ENCODE measurements at regions not wholly inside any gene's neighbourhood (a gene's known extent, or its start where the extent isn't known, plus 50 kb on each side); places are given as distances from the start of the nearest gene placed in this dataset.

DNA sequence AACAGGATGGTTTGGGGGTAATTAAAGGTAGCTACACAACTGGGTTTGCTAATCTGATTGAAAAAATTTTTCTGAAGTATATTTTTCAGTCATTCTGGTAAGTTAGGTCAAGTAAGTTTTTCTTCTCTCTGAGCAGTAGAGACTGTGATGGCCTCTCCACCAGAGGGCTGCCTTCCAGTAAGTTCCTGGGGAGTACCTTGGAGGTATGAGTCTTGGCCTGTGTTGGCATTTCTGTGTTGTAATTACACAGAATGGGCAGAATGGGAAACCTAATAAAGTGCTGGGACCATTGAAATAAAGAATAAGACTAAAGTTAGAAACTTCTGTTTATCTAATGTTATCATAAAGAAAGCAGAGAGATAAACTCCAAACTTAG, 430.8 kb downstream of the ARHGEF28 start:
- peak; percentile 70 for ATAC-seq
- no peaks in the 10 kb centered on the region for H3K36me3 ChIP-seq (ENCODE audit: low read depth)
- peak in 2 of 3 donors; percentile 40 to 60 for DNase-seq
- H3K4me1 ChIP-seq (ENCODE audit: low read depth) = no peaks in the 10 kb centered on the region
- TF ChIP-seq, protein P1, sequence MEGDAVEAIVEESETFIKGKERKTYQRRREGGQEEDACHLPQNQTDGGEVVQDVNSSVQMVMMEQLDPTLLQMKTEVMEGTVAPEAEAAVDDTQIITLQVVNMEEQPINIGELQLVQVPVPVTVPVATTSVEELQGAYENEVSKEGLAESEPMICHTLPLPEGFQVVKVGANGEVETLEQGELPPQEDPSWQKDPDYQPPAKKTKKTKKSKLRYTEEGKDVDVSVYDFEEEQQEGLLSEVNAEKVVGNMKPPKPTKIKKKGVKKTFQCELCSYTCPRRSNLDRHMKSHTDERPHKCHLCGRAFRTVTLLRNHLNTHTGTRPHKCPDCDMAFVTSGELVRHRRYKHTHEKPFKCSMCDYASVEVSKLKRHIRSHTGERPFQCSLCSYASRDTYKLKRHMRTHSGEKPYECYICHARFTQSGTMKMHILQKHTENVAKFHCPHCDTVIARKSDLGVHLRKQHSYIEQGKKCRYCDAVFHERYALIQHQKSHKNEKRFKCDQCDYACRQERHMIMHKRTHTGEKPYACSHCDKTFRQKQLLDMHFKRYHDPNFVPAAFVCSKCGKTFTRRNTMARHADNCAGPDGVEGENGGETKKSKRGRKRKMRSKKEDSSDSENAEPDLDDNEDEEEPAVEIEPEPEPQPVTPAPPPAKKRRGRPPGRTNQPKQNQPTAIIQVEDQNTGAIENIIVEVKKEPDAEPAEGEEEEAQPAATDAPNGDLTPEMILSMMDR (IDR thresholded peaks at IDR 0.05) = no peak
- H3K9me3 ChIP-seq = no peaks in the 10 kb centered on the region
- intact Hi-C loops (cut with DNase I, micrococcal nuclease) = no loop called here
- H3K4me3 ChIP-seq = no peak overlapping the region

DNA sequence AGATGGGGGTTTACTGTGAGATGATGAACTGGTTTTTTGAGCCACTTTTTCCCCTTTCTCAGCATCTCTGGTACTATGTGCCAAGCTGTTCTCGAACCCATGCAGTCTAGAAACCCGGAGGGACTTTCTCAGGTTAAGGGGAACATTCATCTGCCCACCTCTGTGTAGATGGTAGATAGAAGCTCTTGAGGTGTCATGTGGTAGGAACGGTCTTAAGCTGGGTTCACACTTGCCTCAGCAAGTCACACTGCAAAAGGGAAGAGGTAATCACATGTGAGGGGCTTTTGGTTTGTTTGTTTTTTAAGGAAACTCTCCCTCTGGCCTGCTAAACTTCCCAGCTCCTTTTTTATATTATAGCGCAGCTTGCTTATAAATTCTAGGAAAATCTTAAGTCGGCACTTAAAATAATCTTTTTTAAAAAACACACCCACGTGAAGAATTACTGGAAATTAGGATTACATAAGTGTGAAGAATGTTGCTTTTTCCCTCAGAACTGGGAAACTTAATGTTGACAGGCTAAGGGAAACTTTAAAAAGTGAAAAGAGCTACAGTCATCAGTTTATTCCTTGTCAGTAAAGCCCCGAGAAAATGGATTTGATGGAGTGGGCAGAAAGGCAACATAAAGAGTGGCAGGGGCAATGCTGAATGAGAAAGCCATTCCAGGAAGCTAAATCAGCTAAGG, 430.3 kb downstream of the ARHGEF28 start:
- ATAC-seq = no peak
- Histone ChIP-seq H3K4me1 (ENCODE audit: low read depth) (no peaks in the 10 kb centered on the region), H3K9me3 (no peaks in the 10 kb centered on the region), H3K4me3 (no peak overlapping the region), H3K36me3 (ENCODE audit: low read depth) (no peaks in the 10 kb centered on the region)
- intact Hi-C loops (cut with DNase I, micrococcal nuclease) = no loop called here
- TF ChIP-seq, protein P1 (IDR thresholded peaks at IDR 0.05) = no peak
- no peak for DNase-seq

DNA sequence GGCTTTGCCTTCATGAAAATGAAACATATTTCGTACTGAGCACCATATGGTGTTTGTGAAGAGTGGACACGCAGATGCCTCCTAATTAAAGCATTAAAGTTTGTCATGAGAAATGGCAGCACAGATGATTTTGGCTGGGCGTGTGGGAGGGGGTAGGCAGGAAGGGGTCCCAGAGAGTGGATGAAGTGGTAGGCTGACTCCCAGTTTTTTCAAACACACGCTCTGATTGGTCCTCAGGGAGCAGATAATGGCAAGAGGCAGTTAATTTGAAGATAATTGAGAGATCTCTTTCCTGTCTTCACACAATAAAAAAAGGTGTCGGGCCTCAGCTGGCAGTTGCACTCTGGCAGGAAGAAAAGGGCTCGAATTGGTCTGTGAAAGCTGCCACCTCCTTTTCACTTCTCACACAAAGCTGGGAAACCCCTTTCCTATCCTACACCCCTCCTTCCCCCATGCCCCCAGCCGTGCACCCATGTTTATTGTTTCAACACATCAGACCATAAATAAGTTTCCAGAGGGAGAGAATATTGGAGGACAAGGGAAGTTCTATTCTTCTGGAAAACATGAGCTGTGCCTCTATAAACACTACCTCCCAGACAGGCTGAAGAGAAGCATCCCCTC, 429.6 kb downstream of the ARHGEF28 start:
- TF ChIP-seq, protein P1 (IDR thresholded peaks at IDR 0.05) = no peak
- no peak for ATAC-seq
- no peaks in the 10 kb centered on the region for H3K36me3 ChIP-seq (ENCODE audit: low read depth)
- no peak overlapping the region for H3K4me3 ChIP-seq
- intact Hi-C loops (cut with DNase I, micrococcal nuclease) = no loop called here
- H3K9me3 ChIP-seq = no peaks in the 10 kb centered on the region
- H3K4me1 ChIP-seq (ENCODE audit: low read depth) = no peaks in the 10 kb centered on the region
- DNase-seq = no peak

DNA sequence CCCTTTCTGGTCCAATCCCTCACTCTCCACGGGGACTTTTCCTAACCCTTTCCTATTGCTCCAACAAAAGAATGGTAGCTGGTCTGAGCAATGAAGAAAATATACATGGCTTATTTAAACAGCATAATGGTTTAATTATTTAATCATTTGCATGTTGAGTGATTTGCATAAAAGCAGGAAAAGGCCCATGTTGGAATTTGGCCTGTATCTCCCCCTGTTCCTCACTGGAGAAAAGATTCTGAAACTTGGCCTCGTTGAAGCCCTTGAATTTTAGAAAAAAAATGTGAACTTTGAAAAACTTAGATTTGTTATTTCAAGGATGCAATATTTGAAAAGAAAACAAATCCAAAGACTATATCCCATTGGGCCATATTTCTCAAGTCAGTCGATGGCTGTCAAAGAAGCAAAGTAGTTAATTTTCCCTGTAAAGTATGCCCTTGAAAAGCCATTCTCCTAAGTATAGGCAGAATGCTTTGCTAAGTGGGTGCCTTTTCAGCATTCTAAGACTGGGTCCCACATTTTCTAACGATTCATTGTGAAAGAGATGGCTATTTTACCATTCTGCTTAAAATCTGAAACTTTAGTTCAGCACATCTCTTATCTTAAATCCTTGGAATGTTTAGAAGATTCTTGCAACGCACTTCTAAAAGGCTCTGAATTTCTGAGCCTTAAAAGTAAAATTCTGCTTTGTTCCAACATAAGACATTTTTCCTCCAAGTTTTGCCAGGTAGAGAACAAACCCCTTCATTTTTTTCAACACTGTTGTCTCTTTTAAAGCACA, 428.8 kb downstream of the ARHGEF28 start:
- intact Hi-C loops (cut with DNase I, micrococcal nuclease) = no loop called here
- Histone ChIP-seq H3K9me3 (no peaks in the 10 kb centered on the region), H3K4me1 (ENCODE audit: low read depth) (no peaks in the 10 kb centered on the region), H3K4me3 (no peak overlapping the region), H3K36me3 (ENCODE audit: low read depth) (no peaks in the 10 kb centered on the region)
- ATAC-seq (no peak), DNase-seq (no peak)
- TF ChIP-seq, protein P1 (IDR thresholded peaks at IDR 0.05) = no peak

DNA sequence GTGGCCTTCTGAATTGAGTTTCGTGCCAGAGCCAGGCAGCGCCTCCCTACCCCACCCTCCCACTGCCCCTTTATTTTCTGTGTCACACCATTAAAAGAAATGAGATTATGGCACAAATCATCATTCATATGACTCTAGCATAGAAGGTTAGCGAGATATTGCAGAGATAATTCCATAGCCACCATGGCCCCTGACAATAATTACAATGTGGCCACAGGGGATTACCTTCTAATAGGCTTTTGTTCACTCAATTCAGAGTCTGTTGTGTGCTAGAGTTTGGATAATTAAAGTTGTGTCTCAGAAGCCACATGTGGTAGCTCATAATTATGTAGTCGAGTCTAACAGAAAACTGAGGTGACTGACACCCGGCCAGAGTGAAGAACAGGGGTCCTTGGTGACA, 428.1 kb downstream of the ARHGEF28 start:
- no peaks in the 10 kb centered on the region for H3K9me3 ChIP-seq
- H3K4me3 ChIP-seq = no peak overlapping the region
- no peak for ATAC-seq
- no peaks in the 10 kb centered on the region for H3K36me3 ChIP-seq (ENCODE audit: low read depth)
- intact Hi-C loops (cut with DNase I, micrococcal nuclease) = no loop called here
- DNase-seq = no peak
- TF ChIP-seq, protein P1 (IDR thresholded peaks at IDR 0.05) = no peak
- H3K4me1 ChIP-seq (ENCODE audit: low read depth) = no peaks in the 10 kb centered on the region
